Activated naive CD8-positive, alpha-beta T cell treated with anti-CD3 and anti-CD28 coated beads for 36 hours (primary cell): ENCODE measurements at regions not wholly inside any gene's neighbourhood (a gene's known extent, or its start where the extent isn't known, plus 50 kb on each side); places are given as distances from the start of the nearest gene placed in this dataset.
"Not testable (repeated sequence)": the region's sequence is repeated elsewhere in the genome, so short reads cannot be mapped to it uniquely, and the experiment has no call there.

Experiments used
- DNase-seq: peaks from one replicate; pipeline ENCODE4 v3.0.0; 2021
- H3K27ac Mint-ChIP-seq: one replicate; pipeline ENCODE4 v1.8.0; 2022; ENCODE audit warnings: mild to moderate bottlenecking, moderate library complexity, mixed read lengths
- H3K27me3 Mint-ChIP-seq: one replicate; pipeline ENCODE4 v1.8.0; 2022; ENCODE audit warnings: mild to moderate bottlenecking, mixed read lengths
- H3K36me3 Mint-ChIP-seq: one replicate; pipeline ENCODE4 v1.8.0; 2021; ENCODE audit warnings: mild to moderate bottlenecking, mixed read lengths
- H3K4me1 Mint-ChIP-seq: one replicate; pipeline ENCODE4 v1.8.0; 2021; ENCODE audit warnings: mixed read lengths
- H3K4me3 Mint-ChIP-seq: one replicate; pipeline ENCODE4 v1.8.0; 2022; ENCODE audit warnings: mild to moderate bottlenecking, moderate library complexity, mixed read lengths
- H3K9me3 Mint-ChIP-seq: one replicate; pipeline ENCODE4 v1.8.0; 2022; ENCODE audit warnings: mixed read lengths

- DNase-seq: no peak
- H3K27me3 Mint-ChIP-seq: no peaks in the 10 kb centered on the region
- H3K4me1 Mint-ChIP-seq: no peaks in the 10 kb centered on the region
Observed at GRCh38 chr15:46930426-46930825, 786.9 kb upstream of the SEMA6D start.

GRCh38 chr15:46933332-46933731 lies 784.0 kb upstream of the SEMA6D start:
- Mint-ChIP-seq H3K27me3 (peaks cover under 1% of the 10 kb centered on the region), H3K4me3 (no peak overlapping the region), H3K9me3 (no peaks in the 10 kb centered on the region), H3K36me3 (no peaks in the 10 kb centered on the region), H3K27ac (no peak overlapping the region), H3K4me1 (no peaks in the 10 kb centered on the region)
- no peak for DNase-seq

More at GRCh38 chr15:46930426-46930825, 786.9 kb upstream of the SEMA6D start:
- Mint-ChIP-seq H3K9me3 (no peaks in the 10 kb centered on the region), H3K36me3 (no peaks in the 10 kb centered on the region), H3K27ac (no peak overlapping the region), H3K4me3 (no peak overlapping the region)

- DNase-seq: no peak
- no peak overlapping the region for H3K27ac Mint-ChIP-seq
- peaks cover 1% of the 10 kb centered on the region for H3K9me3 Mint-ChIP-seq
- no peaks in the 10 kb centered on the region for H3K4me1 Mint-ChIP-seq
- H3K4me3 Mint-ChIP-seq: no peak overlapping the region
- no peaks in the 10 kb centered on the region for H3K36me3 Mint-ChIP-seq
- peaks cover 2% of the 10 kb centered on the region for H3K27me3 Mint-ChIP-seq
Observed at GRCh38 chr15:46934851-46935250, 782.5 kb upstream of the SEMA6D start.

DNA sequence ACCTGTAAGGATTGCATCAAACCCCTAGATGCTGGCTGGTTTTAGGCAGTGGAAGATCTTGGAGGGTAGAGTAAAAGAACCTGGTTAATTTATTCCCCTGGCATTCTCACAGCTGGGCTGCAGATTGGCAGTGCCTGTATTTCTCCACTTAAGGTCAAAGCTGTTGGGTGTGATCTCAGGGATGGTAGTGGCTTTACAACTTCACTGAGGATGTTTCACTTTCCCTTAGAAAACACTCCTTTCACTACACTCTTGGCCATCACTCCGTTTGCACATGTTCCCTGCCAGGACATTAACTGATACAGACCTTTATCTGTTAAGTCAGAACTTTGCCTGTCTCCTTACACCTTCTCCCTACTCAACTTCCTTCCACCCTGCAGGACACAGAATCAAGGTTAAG lies 779.1 kb upstream of the SEMA6D start:
- H3K27me3 Mint-ChIP-seq: peaks cover 2% of the 10 kb centered on the region
- H3K27ac Mint-ChIP-seq: no peak overlapping the region
- H3K4me1 Mint-ChIP-seq: no peaks in the 10 kb centered on the region
- peaks cover 4% of the 10 kb centered on the region for H3K9me3 Mint-ChIP-seq
- no peak for DNase-seq
- H3K36me3 Mint-ChIP-seq: no peaks in the 10 kb centered on the region
- no peak overlapping the region for H3K4me3 Mint-ChIP-seq

DNA sequence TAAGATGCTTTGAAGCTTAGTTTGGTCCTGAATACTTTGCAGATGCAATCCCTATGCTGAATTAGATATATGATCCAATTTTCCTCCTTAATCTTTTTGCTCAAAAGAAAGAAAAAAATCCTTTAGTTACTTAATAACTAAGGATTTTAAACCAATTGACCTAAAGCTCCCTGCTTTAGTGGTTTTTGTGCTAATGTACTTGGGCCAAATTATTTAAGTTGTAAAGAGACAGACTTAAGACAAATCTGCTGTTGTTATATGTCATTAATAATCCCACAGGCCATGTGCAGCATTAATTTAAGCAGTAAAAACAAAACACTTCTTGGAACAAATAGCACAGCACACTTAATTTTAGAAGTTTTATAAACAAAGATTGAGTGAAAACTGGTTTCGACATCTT lies 776.1 kb upstream of the SEMA6D start:
- no peak for DNase-seq
- no peaks in the 10 kb centered on the region for H3K4me1 Mint-ChIP-seq
- peaks cover 4% of the 10 kb centered on the region for H3K9me3 Mint-ChIP-seq
- no peak overlapping the region for H3K27ac Mint-ChIP-seq
- peaks cover 2% of the 10 kb centered on the region for H3K27me3 Mint-ChIP-seq
- H3K4me3 Mint-ChIP-seq: no peak overlapping the region
- H3K36me3 Mint-ChIP-seq: no peaks in the 10 kb centered on the region

DNA sequence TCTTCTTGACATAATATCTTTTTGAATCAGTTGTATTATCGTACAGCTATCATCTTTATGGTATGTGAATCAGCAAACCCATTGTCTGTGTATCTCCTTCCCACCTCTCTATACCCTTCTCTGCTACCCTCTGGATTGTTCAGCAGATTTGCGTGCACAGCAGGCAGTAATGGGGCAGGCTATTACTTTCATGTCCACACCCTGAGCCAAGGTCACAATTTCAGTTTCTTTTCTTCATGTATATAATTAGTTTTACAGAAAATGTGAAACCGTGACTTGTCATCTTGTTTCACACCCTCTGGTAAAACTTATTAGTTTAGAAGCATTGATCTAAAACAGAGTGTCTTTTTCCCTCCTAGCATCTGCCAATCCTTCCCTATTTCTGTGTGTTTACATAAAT lies 770.4 kb upstream of the SEMA6D start:
- no peaks in the 10 kb centered on the region for H3K27me3 Mint-ChIP-seq
- DNase-seq: no peak
- H3K4me1 Mint-ChIP-seq: no peaks in the 10 kb centered on the region
- no peaks in the 10 kb centered on the region for H3K36me3 Mint-ChIP-seq
- peaks cover 12% of the 10 kb centered on the region for H3K9me3 Mint-ChIP-seq
- H3K4me3 Mint-ChIP-seq: no peak overlapping the region
- no peak overlapping the region for H3K27ac Mint-ChIP-seq

DNA sequence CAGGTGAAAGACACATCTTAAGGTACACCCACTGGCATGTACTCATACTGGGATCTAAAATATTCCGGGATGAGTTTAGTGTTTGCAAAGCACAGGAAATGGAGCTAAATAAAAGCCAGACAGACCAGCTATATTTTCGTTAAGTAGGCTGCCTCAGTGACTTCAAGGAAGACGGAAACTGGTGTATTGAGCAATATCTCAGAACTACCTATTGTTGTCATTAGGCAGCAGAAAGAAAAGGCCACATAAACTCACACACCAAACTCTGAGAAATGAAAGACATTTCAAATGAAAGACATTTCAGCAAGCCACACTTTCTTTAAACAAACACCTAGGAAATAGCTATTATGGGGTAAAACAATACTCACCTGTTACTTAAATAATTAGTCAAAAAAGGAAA lies 761.7 kb upstream of the SEMA6D start:
- no peak overlapping the region for H3K4me3 Mint-ChIP-seq

GRCh38 chr15:46956456-46956855 lies 760.8 kb upstream of the SEMA6D start:
- no peaks in the 10 kb centered on the region for H3K4me1 Mint-ChIP-seq
- H3K27me3 Mint-ChIP-seq: no peaks in the 10 kb centered on the region
- H3K4me3 Mint-ChIP-seq: no peak overlapping the region
- H3K9me3 Mint-ChIP-seq: peaks cover 7% of the 10 kb centered on the region
- H3K27ac Mint-ChIP-seq: no peak overlapping the region
- no peak for DNase-seq
- no peaks in the 10 kb centered on the region for H3K36me3 Mint-ChIP-seq

More for the DNA sequence above, 761.7 kb upstream of the SEMA6D start:
- Mint-ChIP-seq H3K27me3 (no peaks in the 10 kb centered on the region), H3K36me3 (no peaks in the 10 kb centered on the region), H3K4me1 (no peaks in the 10 kb centered on the region), H3K9me3 (peaks cover 10% of the 10 kb centered on the region), H3K27ac (no peak overlapping the region)
- no peak for DNase-seq

GRCh38 chr15:46956881-46957280 lies 760.4 kb upstream of the SEMA6D start:
- no peak overlapping the region for H3K27ac Mint-ChIP-seq
- H3K27me3 Mint-ChIP-seq: no peaks in the 10 kb centered on the region
- H3K9me3 Mint-ChIP-seq: peaks cover 6% of the 10 kb centered on the region
- no peaks in the 10 kb centered on the region for H3K4me1 Mint-ChIP-seq
- no peak overlapping the region for H3K4me3 Mint-ChIP-seq
- H3K36me3 Mint-ChIP-seq: no peaks in the 10 kb centered on the region
- no peak for DNase-seq

- no peaks in the 10 kb centered on the region for H3K4me1 Mint-ChIP-seq
- H3K4me3 Mint-ChIP-seq: no peak overlapping the region
- no peak overlapping the region for H3K27ac Mint-ChIP-seq
- H3K36me3 Mint-ChIP-seq: no peaks in the 10 kb centered on the region
- no peaks in the 10 kb centered on the region for H3K27me3 Mint-ChIP-seq
- DNase-seq: no peak
- H3K9me3 Mint-ChIP-seq: peaks cover 8% of the 10 kb centered on the region
Observed at GRCh38 chr15:46960581-46960980, 756.7 kb upstream of the SEMA6D start.

- no peak for DNase-seq
- Mint-ChIP-seq H3K27ac (no peak overlapping the region), H3K36me3 (no peaks in the 10 kb centered on the region), H3K9me3 (peaks cover 10% of the 10 kb centered on the region), H3K27me3 (no peaks in the 10 kb centered on the region), H3K4me1 (no peaks in the 10 kb centered on the region), H3K4me3 (no peak overlapping the region)
Observed at GRCh38 chr15:46961795-46962194, 755.5 kb upstream of the SEMA6D start.

DNA sequence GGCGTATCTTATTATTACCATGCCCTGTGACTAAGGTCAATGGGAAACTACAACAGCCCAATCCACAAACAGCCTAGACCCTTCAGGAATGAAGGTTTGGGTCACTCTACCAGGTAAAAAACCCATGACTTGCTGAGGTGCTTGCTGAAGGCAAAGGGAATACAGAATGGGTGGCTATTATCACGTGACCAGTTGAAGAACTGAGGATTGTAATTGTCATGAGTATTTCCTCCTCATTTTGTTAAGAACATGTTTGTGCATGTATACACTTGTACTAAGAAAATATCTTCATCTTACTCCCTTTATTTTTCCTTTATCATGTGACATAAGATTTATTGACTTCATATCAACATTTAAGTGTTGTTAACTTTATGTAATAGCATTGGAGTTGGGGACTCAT lies 729.2 kb upstream of the SEMA6D start:
- not testable (repeated sequence) for H3K4me1 Mint-ChIP-seq, H3K27me3 Mint-ChIP-seq, H3K27ac Mint-ChIP-seq, DNase-seq, H3K4me3 Mint-ChIP-seq, H3K36me3 Mint-ChIP-seq
- H3K9me3 Mint-ChIP-seq: peaks cover 18% of the 10 kb centered on the region

GRCh38 chr15:46996359-46996758 lies 720.9 kb upstream of the SEMA6D start:
- Mint-ChIP-seq H3K4me3 (no peak overlapping the region), H3K9me3 (peaks cover 22% of the 10 kb centered on the region), H3K36me3 (no peaks in the 10 kb centered on the region), H3K4me1 (no peaks in the 10 kb centered on the region), H3K27me3 (no peaks in the 10 kb centered on the region), H3K27ac (no peak overlapping the region)
- no peak for DNase-seq

DNA sequence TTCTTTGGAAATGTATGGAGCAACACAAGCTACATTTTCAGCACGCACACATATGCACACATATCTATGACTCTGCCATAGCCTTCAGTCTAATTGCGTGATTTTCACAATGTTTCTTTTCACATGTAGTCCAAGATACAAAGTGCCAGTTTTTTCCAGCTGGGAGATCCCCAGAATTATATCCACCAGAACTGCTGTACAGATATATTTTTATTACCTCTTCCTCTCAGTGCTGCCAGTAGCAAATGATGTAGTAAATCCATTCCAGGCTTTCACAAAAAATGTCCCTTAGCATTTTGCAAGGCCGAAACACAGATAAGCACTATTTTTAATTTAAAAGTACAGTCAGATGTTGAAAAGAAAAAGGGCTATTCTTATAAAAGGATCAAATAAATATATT lies 719.8 kb upstream of the SEMA6D start:
- H3K27ac Mint-ChIP-seq: no peak overlapping the region
- no peaks in the 10 kb centered on the region for H3K36me3 Mint-ChIP-seq
- H3K4me1 Mint-ChIP-seq: no peaks in the 10 kb centered on the region
- H3K27me3 Mint-ChIP-seq: no peaks in the 10 kb centered on the region
- no peak overlapping the region for H3K4me3 Mint-ChIP-seq
- no peak for DNase-seq
- peaks cover 15% of the 10 kb centered on the region for H3K9me3 Mint-ChIP-seq

DNA sequence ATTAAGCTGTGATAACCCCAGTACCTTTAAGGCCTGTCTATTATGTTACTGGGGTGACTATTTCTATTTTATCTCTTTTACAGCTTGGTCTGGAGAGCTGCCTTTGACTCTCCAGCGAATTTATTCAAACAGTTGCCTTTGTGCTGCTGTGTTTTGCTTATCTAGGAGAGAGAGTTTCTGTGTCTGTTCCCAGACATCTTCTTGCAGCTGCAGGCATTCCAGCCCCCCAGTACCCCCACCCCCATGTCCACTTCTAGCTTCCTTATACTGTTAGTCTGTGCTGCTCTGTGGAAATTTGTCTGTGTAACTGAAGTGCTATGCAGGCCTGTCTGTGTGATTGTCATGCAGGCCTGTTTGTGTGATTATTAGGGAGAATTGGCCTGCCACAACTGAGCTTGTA lies 713.7 kb upstream of the SEMA6D start:
- Mint-ChIP-seq H3K4me1 (no peaks in the 10 kb centered on the region), H3K4me3 (no peak overlapping the region), H3K9me3 (peaks cover 15% of the 10 kb centered on the region), H3K27me3 (no peaks in the 10 kb centered on the region), H3K36me3 (no peaks in the 10 kb centered on the region), H3K27ac (no peak overlapping the region)
- DNase-seq: no peak

- no peak overlapping the region for H3K4me3 Mint-ChIP-seq
- H3K36me3 Mint-ChIP-seq: no peaks in the 10 kb centered on the region
- peaks cover 7% of the 10 kb centered on the region for H3K9me3 Mint-ChIP-seq
- DNase-seq: no peak
- no peaks in the 10 kb centered on the region for H3K4me1 Mint-ChIP-seq
- no peaks in the 10 kb centered on the region for H3K27me3 Mint-ChIP-seq
- H3K27ac Mint-ChIP-seq: no peak overlapping the region
Observed at GRCh38 chr15:47013446-47013845, 703.9 kb upstream of the SEMA6D start.
